HEK293 (cell line): ENCODE measurements at regions not wholly inside any gene's neighbourhood (a gene's known extent, or its start where the extent isn't known, plus 50 kb on each side); places are given as distances from the start of the nearest gene placed in this dataset.

ENCODE experiments used
- GLI4 ChIP-seq: fragments of 450-650 bp; formaldehyde crosslinking; IDR thresholded peaks from 2 replicates; pipeline ENCODE4 v1.5.1; 2016; ENCODE audit warnings: missing biosample characterization, missing genetic modification characterization
- GLIS1 ChIP-seq: fragments of 450-650 bp; formaldehyde crosslinking; IDR thresholded peaks from 2 replicates; pipeline ENCODE4 v1.5.1; 2016; ENCODE audit warnings: missing biosample characterization, missing genetic modification characterization
- GLIS2 ChIP-seq: fragments of 450-650 bp; formaldehyde crosslinking; IDR thresholded peaks from 2 replicates; pipeline ENCODE4 v1.5.1; 2016; ENCODE audit warnings: missing biosample characterization, missing genetic modification characterization
- KLF1 ChIP-seq: fragments of 450-650 bp; formaldehyde crosslinking; IDR thresholded peaks from 2 replicates; pipeline ENCODE4 v1.5.1; 2016; ENCODE audit warnings: missing biosample characterization, missing genetic modification characterization
- SCRT1 ChIP-seq: fragments of 450-650 bp; formaldehyde crosslinking; IDR thresholded peaks from 2 replicates; pipeline ENCODE4 v1.5.1; 2016; ENCODE audit warnings: missing biosample characterization, missing genetic modification characterization, borderline replicate concordance
- SP7 ChIP-seq: fragments of 450-650 bp; formaldehyde crosslinking; IDR thresholded peaks from 2 replicates; pipeline ENCODE4 v1.5.1; 2016; ENCODE audit warnings: missing biosample characterization, missing genetic modification characterization
- TRIM28 ChIP-seq: IDR thresholded peaks from 2 replicates; pipeline ENCODE4 v1.6.1; 2011; ENCODE audit warnings: low read length, control low read depth, borderline replicate concordance
- ZBTB48 ChIP-seq: fragments of 450-650 bp; formaldehyde crosslinking; IDR thresholded peaks from 2 replicates; pipeline ENCODE4 v1.5.1; 2016; ENCODE audit warnings: missing biosample characterization, missing genetic modification characterization
- ZIC2 ChIP-seq: fragments of 450-650 bp; formaldehyde crosslinking; IDR thresholded peaks from 2 replicates; pipeline ENCODE4 v1.5.1; 2016; ENCODE audit warnings: missing biosample characterization, missing genetic modification characterization
- ZNF112 ChIP-seq: fragments of 450-650 bp; formaldehyde crosslinking; IDR thresholded peaks from 2 replicates; pipeline ENCODE4 v1.5.0; 2017; ENCODE audit warnings: missing biosample characterization, missing genetic modification characterization
- ZNF121 ChIP-seq: fragments of 450-650 bp; formaldehyde crosslinking; IDR thresholded peaks from 2 replicates; pipeline ENCODE4 v1.5.1; 2016; ENCODE audit warnings: missing biosample characterization, missing genetic modification characterization
- ZNF132 ChIP-seq: fragments of 450-650 bp; formaldehyde crosslinking; IDR thresholded peaks from 2 replicates; pipeline ENCODE4 v1.5.1; 2017; ENCODE audit warnings: missing biosample characterization, missing genetic modification characterization, borderline replicate concordance
- ZNF146 ChIP-seq: fragments of 450-650 bp; formaldehyde crosslinking; IDR thresholded peaks from 2 replicates; pipeline ENCODE4 v1.5.1; 2016; ENCODE audit warnings: missing biosample characterization, missing genetic modification characterization
- ZNF211 ChIP-seq: fragments of 450-650 bp; formaldehyde crosslinking; IDR thresholded peaks from 2 replicates; pipeline ENCODE4 v1.5.1; 2016; ENCODE audit warnings: low read depth, missing biosample characterization, missing genetic modification characterization
- ZNF214 ChIP-seq: fragments of 450-650 bp; formaldehyde crosslinking; IDR thresholded peaks from 2 replicates; pipeline ENCODE4 v1.5.1; 2017; ENCODE audit warnings: missing biosample characterization, mild to moderate bottlenecking, missing genetic modification characterization, borderline replicate concordance
- ZNF23 ChIP-seq: fragments of 450-650 bp; formaldehyde crosslinking; IDR thresholded peaks from 2 replicates; pipeline ENCODE4 v1.5.1; 2016; ENCODE audit warnings: missing biosample characterization, missing genetic modification characterization, borderline replicate concordance
- ZNF274 ChIP-seq, 2 experiments: fragments of 200-500 bp in 1 of 2; fragments of 450-650 bp in 1 of 2; sonication (Bioruptor generic) in 1 of 2; formaldehyde crosslinking in 1 of 2; IDR thresholded peaks; 2 replicates each; pipeline versions ENCODE4 v1.5.1 to v1.6.1; 2014 to 2016; ENCODE audit warnings: borderline replicate concordance in 1 of 2, inconsistent platforms in 1 of 2, low read length in 1 of 2, missing biosample characterization in 1 of 2, missing genetic modification characterization in 1 of 2
- ZNF292 ChIP-seq: fragments of 450-650 bp; formaldehyde crosslinking; IDR thresholded peaks from 2 replicates; pipeline ENCODE4 v1.5.1; 2016; ENCODE audit warnings: low read depth, missing biosample characterization, missing genetic modification characterization, borderline replicate concordance
- ZNF37A ChIP-seq: fragments of 450-650 bp; IDR thresholded peaks from 2 replicates; pipeline ENCODE4 v1.5.1; 2018; ENCODE audit warnings: missing biosample characterization, missing genetic modification characterization
- ZNF510 ChIP-seq: fragments of 450-650 bp; formaldehyde crosslinking; IDR thresholded peaks from 2 replicates; pipeline ENCODE4 v1.5.1; 2018; ENCODE audit warnings: mild to moderate bottlenecking, missing genetic modification characterization, missing biosample characterization; ENCODE audit not compliant: insufficient replicate concordance
- ZNF549 ChIP-seq: fragments of 450-650 bp; IDR thresholded peaks from 2 replicates; pipeline ENCODE4 v1.5.1; 2018; ENCODE audit warnings: missing biosample characterization, missing genetic modification characterization, mild to moderate bottlenecking, inconsistent platforms, moderate library complexity
- ZNF621 ChIP-seq: fragments of 450-650 bp; formaldehyde crosslinking; IDR thresholded peaks from 2 replicates; pipeline ENCODE4 v1.5.1; 2017; ENCODE audit warnings: missing biosample characterization, missing genetic modification characterization
- ZNF626 ChIP-seq: fragments of 450-650 bp; sonication (Bioruptor Pico); formaldehyde crosslinking; IDR thresholded peaks from 2 replicates; pipeline ENCODE4 v1.5.1; 2018; ENCODE audit warnings: missing biosample characterization, missing genetic modification characterization, inconsistent platforms
- ZNF654 ChIP-seq: fragments of 450-650 bp; formaldehyde crosslinking; IDR thresholded peaks from 2 replicates; pipeline ENCODE4 v1.5.1; 2016; ENCODE audit warnings: low read depth, missing biosample characterization, missing genetic modification characterization
- ZNF660 ChIP-seq: fragments of 450-650 bp; IDR thresholded peaks from 2 replicates; pipeline ENCODE4 v1.5.1; 2018; ENCODE audit warnings: missing biosample characterization, mild to moderate bottlenecking, missing genetic modification characterization
- ZNF830 ChIP-seq: fragments of 450-650 bp; IDR thresholded peaks from 2 replicates; pipeline ENCODE4 v1.5.0; 2018; ENCODE audit warnings: missing biosample characterization, missing genetic modification characterization, low read depth, mild to moderate bottlenecking, moderate library complexity
- ZNF843 ChIP-seq: fragments of 450-650 bp; formaldehyde crosslinking; IDR thresholded peaks from 2 replicates; pipeline ENCODE4 v1.5.1; 2016; ENCODE audit warnings: missing biosample characterization, missing genetic modification characterization
- TF ChIP-seq, protein P1 (sequence below): fragments of 450-650 bp; formaldehyde crosslinking; IDR thresholded peaks from 2 replicates; pipeline ENCODE4 v1.5.0; 2017; ENCODE audit warnings: missing biosample characterization, missing genetic modification characterization, borderline replicate concordance
- TF ChIP-seq, protein P2 (sequence below): fragments of 450-650 bp; formaldehyde crosslinking; IDR thresholded peaks from 2 replicates; pipeline ENCODE4 v1.5.1; 2017; ENCODE audit warnings: missing biosample characterization, missing genetic modification characterization
- TF ChIP-seq, protein P3 (sequence below): fragments of 450-650 bp; formaldehyde crosslinking; IDR thresholded peaks from 2 replicates; pipeline ENCODE4 v1.5.1; 2016; ENCODE audit warnings: missing biosample characterization, missing genetic modification characterization
- TF ChIP-seq, protein P4 (sequence below): fragments of 450-650 bp; formaldehyde crosslinking; IDR thresholded peaks from 2 replicates; pipeline ENCODE4 v1.5.1; 2016; ENCODE audit warnings: missing biosample characterization, missing genetic modification characterization

DNA sequence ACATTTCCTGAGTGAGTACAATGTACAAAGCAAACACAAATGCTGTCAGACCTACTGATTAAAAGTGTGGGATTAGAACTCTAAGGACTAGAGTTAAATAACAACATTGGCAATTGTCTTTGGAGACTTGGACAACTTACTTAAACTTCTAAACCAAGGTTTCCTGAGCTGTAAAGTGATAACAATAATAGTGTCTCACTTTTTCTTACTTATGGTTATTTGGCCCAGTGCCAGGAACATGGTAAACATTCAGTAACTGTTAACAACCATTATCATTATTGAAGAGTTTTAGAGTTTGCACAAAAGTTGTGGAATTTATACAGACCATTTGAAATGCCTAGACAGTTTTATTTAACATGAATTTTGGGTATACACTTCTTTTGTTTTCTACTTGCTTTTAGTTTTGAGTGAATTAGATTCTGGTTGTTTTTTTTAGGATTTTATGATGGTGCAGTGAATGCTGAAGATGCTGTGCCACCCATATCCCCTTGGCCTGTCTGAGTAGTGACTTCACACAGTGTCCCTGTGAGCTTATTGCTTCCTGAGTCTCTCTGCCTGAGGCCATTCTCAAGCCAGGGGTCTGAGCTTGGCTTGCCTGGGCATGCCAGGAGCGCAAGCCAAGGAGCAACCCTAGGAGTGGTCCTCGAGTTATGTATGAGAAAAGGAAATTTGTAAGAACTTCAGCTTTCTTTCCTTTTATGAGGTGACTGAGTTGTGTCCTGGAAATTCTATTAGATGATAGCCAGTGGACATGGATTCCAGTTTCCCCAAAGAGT, 932.8 kb downstream of the TTLL7 start (continued):
- TF ChIP-seq ZNF843 (tag by site-specific recombination) (no peak), ZNF112 (tag by site-specific recombination) (peak; percentile 53; the same call in 1 of the 2 replicates), ZNF146 (no peak), ZNF626 (tag by site-specific recombination) (0 out of 2 replicates have a peak, but pooled peaks have one; percentile 28), ZBTB48 (tag by site-specific recombination) (0 out of 2 replicates have a peak, but pooled peaks have one; percentile 29), ZNF214 (tag by site-specific recombination) (peak; percentile 55; the same call in 1 of the 2 replicates), ZNF292 (tag by site-specific recombination) (no peak), TRIM28 (peak; percentile 71; the same call in 1 of the 2 replicates), SCRT1 (tag by site-specific recombination) (no peak), KLF1 (no peak), SP7 (tag by site-specific recombination) (no peak), GLIS2 (tag by site-specific recombination) (no peak), ZNF830 (tag by site-specific recombination) (peak; percentile 79), GLI4 (tag by site-specific recombination) (no peak), ZNF549 (peak; percentile 63; the same call in 1 of the 2 replicates), ZNF23 (tag by site-specific recombination) (no peak), ZNF121 (tag by site-specific recombination) (no peak), ZNF274 (IDR thresholded peaks at IDR 0.05; ENCODE audit: low read length) (no peak), ZNF274 (tag by site-specific recombination; IDR thresholded peaks at IDR 0.05; ENCODE audit: borderline replicate concordance) (no peak), ZNF510 (peak; percentile 4), ZNF621 (tag by site-specific recombination) (no peak), ZIC2 (tag by site-specific recombination) (peak; percentile 51), ZNF660 (tag by site-specific recombination) (0 out of 2 replicates have a peak, but pooled peaks have one; percentile 53), ZNF132 (tag by site-specific recombination) (no peak; the same call in 1 of the 2 replicates), GLIS1 (tag by site-specific recombination) (peak; percentile 43; the same call in 1 of the 2 replicates), ZNF37A (tag by site-specific recombination) (peak; percentile 77; the same call in 1 of the 2 replicates), ZNF654 (no peak), ZNF211 (tag by site-specific recombination) (no peak)
- TF ChIP-seq, protein P1, sequence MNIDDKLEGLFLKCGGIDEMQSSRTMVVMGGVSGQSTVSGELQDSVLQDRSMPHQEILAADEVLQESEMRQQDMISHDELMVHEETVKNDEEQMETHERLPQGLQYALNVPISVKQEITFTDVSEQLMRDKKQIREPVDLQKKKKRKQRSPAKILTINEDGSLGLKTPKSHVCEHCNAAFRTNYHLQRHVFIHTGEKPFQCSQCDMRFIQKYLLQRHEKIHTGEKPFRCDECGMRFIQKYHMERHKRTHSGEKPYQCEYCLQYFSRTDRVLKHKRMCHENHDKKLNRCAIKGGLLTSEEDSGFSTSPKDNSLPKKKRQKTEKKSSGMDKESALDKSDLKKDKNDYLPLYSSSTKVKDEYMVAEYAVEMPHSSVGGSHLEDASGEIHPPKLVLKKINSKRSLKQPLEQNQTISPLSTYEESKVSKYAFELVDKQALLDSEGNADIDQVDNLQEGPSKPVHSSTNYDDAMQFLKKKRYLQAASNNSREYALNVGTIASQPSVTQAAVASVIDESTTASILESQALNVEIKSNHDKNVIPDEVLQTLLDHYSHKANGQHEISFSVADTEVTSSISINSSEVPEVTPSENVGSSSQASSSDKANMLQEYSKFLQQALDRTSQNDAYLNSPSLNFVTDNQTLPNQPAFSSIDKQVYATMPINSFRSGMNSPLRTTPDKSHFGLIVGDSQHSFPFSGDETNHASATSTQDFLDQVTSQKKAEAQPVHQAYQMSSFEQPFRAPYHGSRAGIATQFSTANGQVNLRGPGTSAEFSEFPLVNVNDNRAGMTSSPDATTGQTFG (tag by site-specific recombination), result no peak
- TF ChIP-seq, protein P2, sequence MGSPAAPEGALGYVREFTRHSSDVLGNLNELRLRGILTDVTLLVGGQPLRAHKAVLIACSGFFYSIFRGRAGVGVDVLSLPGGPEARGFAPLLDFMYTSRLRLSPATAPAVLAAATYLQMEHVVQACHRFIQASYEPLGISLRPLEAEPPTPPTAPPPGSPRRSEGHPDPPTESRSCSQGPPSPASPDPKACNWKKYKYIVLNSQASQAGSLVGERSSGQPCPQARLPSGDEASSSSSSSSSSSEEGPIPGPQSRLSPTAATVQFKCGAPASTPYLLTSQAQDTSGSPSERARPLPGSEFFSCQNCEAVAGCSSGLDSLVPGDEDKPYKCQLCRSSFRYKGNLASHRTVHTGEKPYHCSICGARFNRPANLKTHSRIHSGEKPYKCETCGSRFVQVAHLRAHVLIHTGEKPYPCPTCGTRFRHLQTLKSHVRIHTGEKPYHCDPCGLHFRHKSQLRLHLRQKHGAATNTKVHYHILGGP (tag by site-specific recombination), result 0 out of 2 replicates have a peak, but pooled peaks have one; percentile 34
- TF ChIP-seq, protein P3, sequence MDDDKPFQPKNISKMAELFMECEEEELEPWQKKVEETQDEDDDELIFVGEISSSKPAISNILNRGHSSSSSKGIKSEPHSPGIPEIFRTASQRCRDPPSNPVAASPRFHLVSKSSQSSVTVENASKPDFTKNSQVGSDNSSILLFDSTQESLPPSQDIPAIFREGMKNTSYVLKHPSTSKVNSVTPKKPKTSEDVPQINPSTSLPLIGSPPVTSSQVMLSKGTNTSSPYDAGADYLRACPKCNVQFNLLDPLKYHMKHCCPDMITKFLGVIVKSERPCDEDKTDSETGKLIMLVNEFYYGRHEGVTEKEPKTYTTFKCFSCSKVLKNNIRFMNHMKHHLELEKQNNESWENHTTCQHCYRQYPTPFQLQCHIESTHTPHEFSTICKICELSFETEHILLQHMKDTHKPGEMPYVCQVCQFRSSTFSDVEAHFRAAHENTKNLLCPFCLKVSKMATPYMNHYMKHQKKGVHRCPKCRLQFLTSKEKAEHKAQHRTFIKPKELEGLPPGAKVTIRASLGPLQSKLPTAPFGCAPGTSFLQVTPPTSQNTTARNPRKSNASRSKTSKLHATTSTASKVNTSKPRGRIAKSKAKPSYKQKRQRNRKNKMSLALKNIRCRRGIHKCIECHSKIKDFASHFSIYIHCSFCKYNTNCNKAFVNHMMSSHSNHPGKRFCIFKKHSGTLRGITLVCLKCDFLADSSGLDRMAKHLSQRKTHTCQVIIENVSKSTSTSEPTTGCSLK (tag by site-specific recombination), result no peak
- TF ChIP-seq, protein P4, sequence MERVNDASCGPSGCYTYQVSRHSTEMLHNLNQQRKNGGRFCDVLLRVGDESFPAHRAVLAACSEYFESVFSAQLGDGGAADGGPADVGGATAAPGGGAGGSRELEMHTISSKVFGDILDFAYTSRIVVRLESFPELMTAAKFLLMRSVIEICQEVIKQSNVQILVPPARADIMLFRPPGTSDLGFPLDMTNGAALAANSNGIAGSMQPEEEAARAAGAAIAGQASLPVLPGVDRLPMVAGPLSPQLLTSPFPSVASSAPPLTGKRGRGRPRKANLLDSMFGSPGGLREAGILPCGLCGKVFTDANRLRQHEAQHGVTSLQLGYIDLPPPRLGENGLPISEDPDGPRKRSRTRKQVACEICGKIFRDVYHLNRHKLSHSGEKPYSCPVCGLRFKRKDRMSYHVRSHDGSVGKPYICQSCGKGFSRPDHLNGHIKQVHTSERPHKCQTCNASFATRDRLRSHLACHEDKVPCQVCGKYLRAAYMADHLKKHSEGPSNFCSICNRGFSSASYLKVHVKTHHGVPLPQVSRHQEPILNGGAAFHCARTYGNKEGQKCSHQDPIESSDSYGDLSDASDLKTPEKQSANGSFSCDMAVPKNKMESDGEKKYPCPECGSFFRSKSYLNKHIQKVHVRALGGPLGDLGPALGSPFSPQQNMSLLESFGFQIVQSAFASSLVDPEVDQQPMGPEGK (tag by site-specific recombination), result no peak
